GM21360 (cell line): ENCODE measurements at regions not wholly inside any gene's neighbourhood (a gene's known extent, or its start where the extent isn't known, plus 50 kb on each side); places are given as distances from the start of the nearest gene placed in this dataset.

Experiments
- ATAC-seq: cut with Tn5 transposase; IDR thresholded peaks from one replicate; pipeline ENCODE4 v1.9.1; 2021; ENCODE audit warnings: mild to moderate bottlenecking, moderate library complexity; ENCODE audit not compliant: unreplicated experiment

GRCh38 chr2:111629983-111630382 lies 254.0 kb downstream of the ANAPC1 start:
- no peak for ATAC-seq

- no peak for ATAC-seq
These were observed 251.3 kb downstream of the ANAPC1 start for GRCh38 chr2:111632661-111633060.

DNA sequence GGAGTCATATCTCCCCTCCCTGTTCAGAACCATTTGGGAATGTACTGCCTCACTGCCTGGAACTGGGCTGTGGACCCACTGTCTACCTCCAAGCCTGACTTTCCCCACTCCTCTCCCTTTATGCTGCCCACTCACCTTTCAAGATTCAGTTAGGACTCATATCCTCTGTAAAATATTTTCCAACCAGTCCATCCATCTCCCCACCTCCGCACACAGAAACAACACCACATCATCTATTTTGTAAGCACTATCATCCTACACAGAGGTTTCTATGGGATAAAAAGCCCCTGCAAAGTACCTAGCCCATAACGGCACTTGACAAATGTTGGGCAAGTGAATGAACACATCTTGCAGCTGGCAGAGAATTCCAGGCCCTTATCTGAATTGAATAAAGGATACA lies 250.8 kb downstream of the ANAPC1 start:
- no peak for ATAC-seq

DNA sequence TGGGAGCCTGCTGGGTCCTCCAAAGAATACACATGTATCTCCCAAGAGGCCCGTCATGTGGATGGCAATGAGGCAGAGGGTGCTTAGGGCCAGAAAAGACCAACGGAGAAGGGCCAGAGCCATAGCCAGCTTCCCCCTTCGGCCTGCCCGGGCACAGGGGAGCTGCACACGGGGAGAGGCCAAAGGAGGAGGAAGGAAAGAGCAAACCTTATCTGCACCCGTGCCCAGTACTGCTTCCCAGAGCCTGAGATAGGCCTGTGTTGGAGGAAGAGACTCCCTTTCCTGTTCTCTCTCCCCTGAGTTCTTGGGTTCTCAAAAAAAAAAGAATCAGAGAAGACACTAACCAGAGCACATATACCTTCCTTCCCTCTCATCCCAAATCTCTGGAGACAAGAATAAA lies 250.3 kb downstream of the ANAPC1 start:
- no peak for ATAC-seq

DNA sequence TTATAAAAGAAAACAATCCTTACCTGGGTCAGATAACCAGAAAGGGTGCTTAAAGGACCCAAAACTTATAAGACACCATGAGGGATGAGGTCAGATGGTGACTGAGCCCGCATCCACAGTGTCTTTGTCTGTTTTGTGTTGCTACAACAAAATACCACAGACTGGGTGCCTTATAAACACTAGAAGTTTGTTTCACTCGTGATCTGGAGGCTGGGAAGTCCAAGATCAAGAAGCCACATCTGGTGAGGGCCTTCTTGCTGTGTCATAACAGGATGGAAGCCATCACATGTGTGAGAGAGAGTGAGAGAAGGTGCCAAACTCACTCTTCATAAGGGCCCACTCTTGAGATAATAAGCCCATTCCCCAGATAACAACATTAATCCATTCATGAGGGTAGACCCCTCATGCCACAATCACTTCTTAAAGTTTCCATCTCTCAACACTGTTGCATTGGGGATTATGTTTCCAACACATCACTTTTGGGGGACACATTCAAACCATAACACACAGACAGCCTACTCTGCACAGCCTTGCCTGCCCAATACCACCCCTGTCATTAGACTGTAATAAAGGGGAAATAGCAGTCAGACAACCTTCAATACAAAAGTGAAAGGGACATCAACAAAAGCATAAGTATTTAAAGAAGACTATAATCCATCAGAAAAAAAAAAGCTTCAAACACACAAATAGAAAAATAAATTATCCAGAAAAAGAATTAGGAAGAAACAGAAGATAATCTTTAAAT lies 249.8 kb downstream of the ANAPC1 start:
- ATAC-seq = no peak

DNA sequence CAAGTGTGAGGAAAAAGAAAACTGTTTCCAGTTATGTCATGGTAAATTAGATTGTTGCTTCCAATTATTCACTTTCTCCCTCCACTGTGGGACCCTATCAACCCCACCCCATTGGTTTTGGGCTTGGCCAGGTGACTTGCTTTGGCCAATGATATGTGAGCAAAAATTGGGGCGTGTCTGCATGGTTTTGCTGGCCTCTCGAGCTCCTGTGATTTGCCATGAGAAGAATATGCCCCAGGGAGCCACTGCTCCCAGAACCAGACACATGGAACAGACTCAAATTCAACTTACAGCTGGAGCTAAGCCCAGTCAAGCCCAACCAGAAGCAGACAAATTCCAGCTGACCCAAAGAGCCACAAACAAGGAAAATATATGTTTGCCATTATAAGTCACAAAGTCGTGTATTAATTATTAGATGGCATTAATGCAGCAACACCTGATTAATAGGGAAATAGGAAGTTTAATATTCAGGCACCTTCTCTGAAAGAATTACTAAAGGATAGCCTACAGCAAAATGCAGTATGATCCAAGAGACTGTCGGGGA lies 248.9 kb downstream of the ANAPC1 start:
- ATAC-seq = no peak

DNA sequence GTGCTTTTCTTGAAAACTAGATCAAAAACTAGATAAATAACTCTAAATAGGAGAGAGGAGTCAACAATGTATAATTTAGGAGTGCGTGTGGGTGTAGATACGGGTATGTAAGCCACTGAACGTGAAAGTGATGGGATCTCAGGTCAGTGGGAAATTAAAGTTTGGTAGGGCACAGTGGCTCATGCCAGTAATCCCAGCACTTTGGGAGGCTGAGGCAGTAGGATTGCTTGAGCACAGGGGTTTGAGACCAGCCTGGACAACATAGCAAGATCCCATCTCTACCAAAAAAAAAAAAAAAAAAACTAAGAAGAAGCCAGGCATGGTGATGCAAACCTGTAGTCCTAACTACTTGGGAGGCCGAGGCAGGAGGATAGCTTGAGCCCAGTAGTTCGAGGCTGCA lies 247.1 kb downstream of the ANAPC1 start:
- ATAC-seq = no peak

DNA sequence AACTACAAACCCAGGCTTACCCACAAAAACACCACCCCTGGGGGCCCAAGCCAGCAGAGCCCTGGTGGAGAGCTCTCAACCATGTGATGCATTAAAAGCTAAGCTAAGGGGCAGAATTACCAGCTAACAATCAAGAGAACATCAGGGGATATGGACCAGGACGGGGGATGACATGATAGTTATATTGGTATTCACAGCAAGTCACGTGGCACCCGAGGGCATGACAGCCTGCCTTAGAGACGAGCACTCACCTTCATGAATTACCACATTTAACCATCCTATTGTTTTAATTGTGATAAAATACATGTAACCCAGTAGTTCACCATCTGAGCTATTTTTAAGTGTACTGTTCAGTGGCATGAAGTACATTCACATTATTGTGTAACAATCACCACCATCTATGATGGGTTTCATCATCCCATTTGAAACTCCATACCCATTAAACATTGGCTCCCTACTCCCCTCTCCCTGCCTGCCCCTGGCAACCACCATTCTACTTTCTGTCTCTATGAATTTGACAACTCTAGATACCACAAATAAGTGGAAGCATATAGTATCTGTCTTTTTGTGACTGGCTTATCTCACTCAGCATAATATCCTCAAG lies 245.6 kb downstream of the ANAPC1 start:
- ATAC-seq = no peak

DNA sequence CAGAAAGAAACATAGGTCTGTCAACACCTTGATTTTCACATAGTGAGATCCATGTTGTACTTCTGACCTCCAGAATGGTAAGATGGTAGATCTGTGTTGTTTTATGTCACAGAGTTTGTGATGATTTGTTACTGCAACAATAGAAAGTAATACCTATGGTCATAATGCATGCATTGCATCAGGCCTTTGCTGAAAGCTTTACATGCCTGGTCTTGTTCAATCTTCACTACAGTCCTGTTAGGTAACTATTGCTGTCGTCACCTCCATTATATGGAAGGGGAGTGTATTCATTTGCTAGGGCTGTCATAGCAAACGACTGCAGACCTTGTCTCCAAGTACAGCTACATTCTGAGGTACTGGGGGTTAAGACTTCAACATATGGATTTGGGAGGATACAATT lies 243.5 kb downstream of the ANAPC1 start:
- ATAC-seq = no peak

- no peak for ATAC-seq
These were observed 241.2 kb downstream of the ANAPC1 start for GRCh38 chr2:111642586-111643327.

DNA sequence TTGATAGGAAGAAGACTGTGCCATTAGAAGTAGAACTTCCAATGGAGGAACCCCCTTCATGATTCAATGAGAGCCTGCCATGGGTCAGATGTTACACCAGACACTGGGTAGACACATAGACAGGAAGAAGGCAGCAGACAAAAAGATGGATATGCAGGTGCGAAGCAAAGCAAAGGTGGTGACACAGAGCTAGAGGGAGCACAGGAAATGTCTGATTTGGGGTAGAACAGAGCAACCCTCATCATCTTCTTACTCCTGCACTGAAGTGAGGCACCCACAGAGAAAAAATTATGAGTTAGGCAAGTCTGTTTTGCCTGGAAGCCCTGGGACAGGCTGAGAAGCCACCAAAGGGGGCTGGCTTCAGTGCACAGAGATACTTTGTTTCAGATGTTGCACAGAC lies 240.2 kb downstream of the ANAPC1 start:
- no peak for ATAC-seq

DNA sequence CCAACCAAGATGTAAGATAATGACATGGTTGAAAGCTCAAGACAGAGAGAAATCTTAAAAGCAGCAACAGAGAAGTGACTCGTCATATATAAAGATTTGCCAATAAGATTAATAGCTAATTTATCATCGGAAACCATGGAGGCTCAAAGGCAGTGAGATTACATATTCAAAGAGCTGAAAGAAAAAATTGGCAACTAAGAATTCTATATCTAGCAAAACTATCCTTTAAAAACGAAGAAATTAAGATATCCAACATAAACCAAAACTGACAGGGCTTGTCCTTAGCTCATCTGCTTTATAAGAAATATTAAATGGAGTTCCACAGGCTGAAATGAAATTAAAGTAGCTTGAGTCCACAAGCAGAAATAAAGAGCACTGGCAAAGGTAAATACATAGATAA lies 236.6 kb downstream of the ANAPC1 start:
- ATAC-seq = no peak

DNA sequence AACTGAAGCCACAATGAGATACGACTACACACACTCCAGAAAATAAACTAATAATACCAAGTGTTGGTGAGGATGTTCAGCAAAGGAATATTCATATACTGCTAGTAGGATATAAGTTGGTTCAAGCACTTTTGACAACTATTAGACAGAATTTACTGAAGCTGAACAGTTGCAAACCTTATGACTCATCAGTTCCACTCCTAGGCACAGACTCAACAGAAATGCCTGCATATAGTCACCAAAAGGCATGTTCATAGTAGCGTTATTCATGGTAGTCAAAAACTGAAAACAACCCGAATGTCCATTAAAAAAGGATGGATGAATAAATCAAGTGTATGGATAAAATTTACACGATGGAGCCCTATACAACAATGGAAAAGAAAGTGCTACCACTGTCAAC lies 232.0 kb downstream of the ANAPC1 start:
- no peak for ATAC-seq

- no peak for ATAC-seq
These were observed 231.3 kb downstream of the ANAPC1 start for GRCh38 chr2:111652681-111653080.

- ATAC-seq = no peak
These were observed 230.8 kb downstream of the ANAPC1 start for GRCh38 chr2:111653103-111653624.

DNA sequence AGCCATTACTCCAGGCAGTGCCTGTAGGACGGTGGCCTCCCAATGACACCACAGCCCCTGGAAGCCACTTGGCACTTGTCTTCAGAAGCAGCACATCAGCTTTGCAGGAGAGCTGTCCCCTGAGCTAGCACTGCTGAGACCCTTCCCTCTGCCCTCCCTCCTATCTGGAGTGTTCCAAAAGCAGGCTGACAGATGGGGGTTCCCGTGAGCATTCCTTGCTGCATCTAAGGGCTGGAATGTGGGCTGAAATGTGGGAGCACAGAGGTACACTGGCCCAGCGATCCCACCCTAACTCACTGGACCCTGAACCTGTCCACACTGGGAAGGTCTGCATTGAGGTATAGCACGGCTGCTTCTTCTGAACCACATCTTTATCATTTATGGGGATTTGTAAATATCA lies 230.1 kb downstream of the ANAPC1 start:
- ATAC-seq = no peak

GRCh38 chr2:111654829-111655228 lies 229.2 kb downstream of the ANAPC1 start:
- ATAC-seq = no peak

- no peak for ATAC-seq
These were observed 227.6 kb downstream of the ANAPC1 start for GRCh38 chr2:111656436-111656835.

DNA sequence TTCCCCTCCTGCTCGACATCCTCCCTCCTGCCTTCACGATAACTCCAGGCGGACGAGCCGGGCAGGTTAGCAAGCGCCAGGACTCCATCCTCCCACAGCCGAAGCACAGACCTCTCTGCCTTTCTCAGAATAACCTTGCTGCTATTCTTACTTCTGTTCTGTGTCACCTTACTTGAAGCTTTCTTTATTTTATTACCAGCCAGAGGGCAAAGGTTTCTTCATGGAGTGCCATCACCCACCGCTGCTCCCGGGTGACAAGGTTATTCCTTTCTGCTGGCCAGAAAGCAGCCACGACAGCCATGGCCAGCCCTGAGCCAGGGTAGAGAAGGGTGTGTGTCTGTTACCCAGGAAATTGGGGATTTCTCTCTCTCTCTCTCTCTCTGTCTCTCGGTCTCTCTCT lies 227.1 kb downstream of the ANAPC1 start:
- no peak for ATAC-seq

- no peak for ATAC-seq
These were observed 226.5 kb downstream of the ANAPC1 start for GRCh38 chr2:111657351-111657975.
